NCI-H1092 (cell line): ENCODE measurements at regions not wholly inside any gene's neighbourhood (a gene's known extent, or its start where the extent isn't known, plus 50 kb on each side); places are given as distances from the start of the nearest gene placed in this dataset.

Experiments used
- DNase-seq: peaks from one replicate; lab custom pipeline; 2025; lab: John Stamatoyannopoulos, UW

DNA sequence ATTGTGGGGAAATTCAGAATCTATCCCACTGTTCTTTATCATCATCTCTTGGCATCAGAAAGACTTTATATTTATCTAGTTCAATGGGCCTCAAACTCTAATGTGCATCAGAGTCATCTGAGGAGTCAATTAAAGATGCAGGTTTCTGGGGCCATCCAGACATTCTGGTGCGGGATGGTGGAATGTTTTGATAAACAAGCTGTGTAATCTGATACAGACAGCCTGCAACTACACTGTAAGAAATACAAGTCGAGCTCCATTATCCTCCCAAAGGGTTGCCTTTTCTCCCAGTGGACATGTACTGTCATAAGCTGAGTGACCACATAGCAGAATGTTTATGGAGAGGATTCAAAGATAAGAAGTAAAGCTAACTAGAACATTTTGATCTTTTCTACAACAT lies 515.3 kb upstream of the DCC start:
- no peak for DNase-seq

- no peak for DNase-seq
Observed at GRCh38 chr18:51833850-51834249, 506.1 kb upstream of the DCC start.

DNA sequence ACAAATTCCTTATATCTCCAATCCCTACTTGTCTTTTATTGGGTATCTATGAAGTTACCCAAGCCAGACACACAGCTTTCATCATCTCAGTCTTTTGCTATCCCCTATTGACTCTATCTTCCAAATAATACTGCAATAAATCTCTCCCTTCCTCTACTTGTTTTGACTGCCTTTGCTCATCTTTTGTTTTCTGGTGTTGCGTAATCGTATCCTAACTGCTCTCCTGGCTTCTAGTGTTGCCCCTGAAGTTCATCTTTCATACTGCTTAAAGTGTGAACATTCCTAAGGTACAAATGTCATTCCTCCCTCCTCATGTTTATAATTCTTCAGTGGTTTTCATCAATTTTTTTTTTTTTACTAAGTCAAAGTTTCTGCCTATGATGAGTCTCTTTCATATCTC lies 491.3 kb upstream of the DCC start:
- DNase-seq, result no peak

- DNase-seq, result no peak
Observed at GRCh38 chr18:51852681-51853080, 487.3 kb upstream of the DCC start.

DNA sequence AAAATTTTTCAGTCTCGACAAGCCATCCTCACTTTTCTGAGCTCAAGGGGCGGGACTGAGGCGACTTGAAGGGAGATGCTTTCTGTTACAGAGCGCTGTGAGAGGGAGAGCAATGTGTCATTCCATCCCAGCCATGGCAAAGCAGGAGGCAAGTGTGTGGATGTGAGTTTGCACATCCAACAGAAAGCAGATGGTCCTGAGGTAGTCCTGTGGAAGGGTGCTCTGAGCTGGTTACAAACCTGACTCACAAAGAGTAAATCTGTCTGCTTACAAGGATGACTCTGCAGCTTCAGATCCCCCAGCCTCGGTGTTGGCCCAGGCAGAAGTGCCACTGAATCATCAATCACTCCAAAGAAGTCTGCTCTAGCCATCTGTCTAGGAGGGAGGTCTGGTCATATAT lies 482.0 kb upstream of the DCC start:
- DNase-seq, result no peak

- no peak for DNase-seq
Observed at GRCh38 chr18:51861046-51861445, 479.0 kb upstream of the DCC start.

- DNase-seq, result no peak
Observed at GRCh38 chr18:51862051-51862715, 477.8 kb upstream of the DCC start.

- DNase-seq, result no peak
Observed at GRCh38 chr18:51864219-51864965, 475.6 kb upstream of the DCC start.

- no peak for DNase-seq
Observed at GRCh38 chr18:51865538-51865937, 474.5 kb upstream of the DCC start.

- DNase-seq, result no peak
Observed at GRCh38 chr18:51867767-51868166, 472.2 kb upstream of the DCC start.

- no peak for DNase-seq
Observed at GRCh38 chr18:51878724-51879123, 461.3 kb upstream of the DCC start.

GRCh38 chr18:51879329-51879728 lies 460.7 kb upstream of the DCC start:
- no peak for DNase-seq

DNA sequence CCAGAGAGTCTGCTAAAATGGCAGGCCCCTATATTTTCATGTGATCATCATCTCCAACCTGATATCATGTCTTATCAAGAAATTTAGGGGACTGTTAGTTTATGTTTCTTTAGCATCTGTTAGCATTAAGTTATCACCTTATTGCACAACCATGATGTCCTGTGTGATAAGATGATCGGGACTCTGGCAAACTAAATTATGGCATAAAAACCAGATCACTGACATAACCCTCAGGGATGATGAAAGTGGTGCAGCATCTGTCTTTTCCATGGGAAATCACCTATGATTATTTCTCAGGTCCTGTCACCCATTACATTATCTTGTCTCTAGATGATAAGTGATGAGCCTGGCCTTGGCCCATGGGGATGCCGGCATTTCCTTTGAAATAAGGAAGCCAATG lies 458.6 kb upstream of the DCC start:
- no peak for DNase-seq

GRCh38 chr18:51884039-51884438 lies 456.0 kb upstream of the DCC start:
- no peak for DNase-seq

- peak; percentile 82 for DNase-seq
Observed at GRCh38 chr18:51890762-51891161, 449.2 kb upstream of the DCC start.

GRCh38 chr18:51891876-51892275 lies 448.1 kb upstream of the DCC start:
- DNase-seq, result no peak

DNA sequence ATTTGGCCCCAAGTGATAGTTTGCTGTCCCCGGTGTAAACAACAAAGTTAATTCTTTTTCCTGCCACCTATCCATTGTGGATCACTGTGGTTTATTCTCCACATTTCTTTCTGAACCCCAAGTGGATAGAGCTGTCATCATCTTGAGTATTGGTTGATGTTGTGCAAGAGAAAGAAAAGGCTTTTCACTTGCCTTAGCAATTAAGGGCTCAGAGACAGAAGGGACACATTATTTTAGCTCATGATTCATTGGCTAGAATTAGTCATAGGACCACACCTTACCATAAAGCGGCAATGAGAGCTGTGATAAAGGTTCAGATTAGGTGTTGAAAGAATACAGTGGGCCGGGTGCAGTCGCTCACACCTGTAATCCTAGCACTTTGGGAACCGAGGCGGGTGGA lies 442.1 kb upstream of the DCC start:
- DNase-seq, result no peak

GRCh38 chr18:51907687-51908597 lies 432.1 kb upstream of the DCC start:
- no peak for DNase-seq

DNA sequence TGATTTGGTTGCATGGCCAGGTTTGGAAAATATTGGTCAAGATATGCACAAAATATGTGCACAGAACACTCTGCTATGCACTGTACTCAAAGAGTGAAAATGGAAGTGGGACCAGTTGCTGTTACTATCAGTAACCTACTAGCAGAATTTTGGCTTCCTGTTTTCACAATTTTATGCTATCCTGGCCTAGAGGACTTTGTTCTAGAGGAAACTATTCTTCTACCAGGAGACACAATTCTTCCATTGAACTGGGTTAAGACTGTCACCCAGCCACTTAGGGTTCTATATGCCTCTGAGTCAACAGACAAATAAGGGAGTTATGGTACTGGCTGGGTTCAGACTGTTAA lies 431.4 kb upstream of the DCC start:
- no peak for DNase-seq

GRCh38 chr18:51911584-51911983 lies 428.4 kb upstream of the DCC start:
- DNase-seq, result no peak

DNA sequence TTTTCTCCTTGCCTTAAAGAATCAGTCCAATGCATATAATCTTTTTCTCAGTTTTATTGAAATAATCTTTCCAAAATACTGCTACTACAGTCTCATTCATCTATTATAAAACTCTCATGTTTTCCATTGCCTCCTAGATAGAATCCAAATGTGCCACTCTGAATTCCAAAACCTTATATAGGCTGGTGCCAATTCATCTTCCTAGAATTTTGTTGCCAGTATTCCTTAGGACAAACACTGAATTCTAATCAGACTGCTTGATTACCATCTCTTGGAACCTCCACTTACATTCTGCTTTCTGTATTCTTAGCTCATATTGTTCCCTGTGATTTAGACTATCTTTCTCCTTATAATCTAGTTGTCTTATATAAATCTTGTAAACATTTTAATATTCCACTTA lies 427.6 kb upstream of the DCC start:
- no peak for DNase-seq

GRCh38 chr18:51915176-51915575 lies 424.8 kb upstream of the DCC start:
- no peak for DNase-seq

DNA sequence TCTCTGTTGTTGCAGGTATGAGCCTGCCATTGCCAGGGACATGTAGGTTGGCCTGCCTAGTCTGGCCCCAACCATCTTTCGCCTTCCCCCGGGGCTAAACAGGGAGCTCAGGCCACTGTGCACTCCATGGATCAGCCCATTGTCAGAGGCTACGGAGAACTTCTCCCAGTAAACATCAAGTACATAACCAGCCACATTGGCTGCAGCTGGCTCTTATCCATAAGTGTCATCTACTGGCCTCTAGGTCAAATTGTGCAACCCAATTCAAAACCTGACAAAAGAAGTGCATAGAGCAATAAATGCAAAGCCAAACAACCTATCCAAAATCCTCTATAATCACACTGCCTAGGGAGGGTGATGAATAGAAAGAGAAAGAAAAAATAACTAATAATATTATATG lies 418.1 kb upstream of the DCC start:
- no peak for DNase-seq
